ENCODE measurements at regions not wholly inside any gene's neighbourhood (a gene's known extent, or its start where the extent isn't known, plus 50 kb on each side); places are given as distances from the start of the nearest gene placed in this dataset.
"Not testable (repeated sequence)": the region's sequence is repeated elsewhere in the genome, so short reads cannot be mapped to it uniquely, and the experiment has no call there.

GRCh38 chr2:142290931-142291330, 160.1 kb upstream of the LRP1B start:
- TF ChIP-seq CTCF (IDR thresholded peaks at IDR 0.05; ENCODE audit: low read depth, low read length, missing control alignments): no peak
- no peak for DNase-seq (ENCODE audit: low read depth)
- in situ Hi-C loops (cut with HindIII; ENCODE audit: low sequenced_read_pairs): no loop called here
- no peak overlapping the region for H3K4me3 ChIP-seq (ENCODE audit: low read depth, low read length)

GRCh38 chr2:142286618-142287017, 155.8 kb upstream of the LRP1B start:
- in situ Hi-C loops (cut with HindIII; ENCODE audit: low sequenced_read_pairs): no loop called here
- DNase-seq (ENCODE audit: low read depth): no peak
- TF ChIP-seq CTCF (IDR thresholded peaks at IDR 0.05; ENCODE audit: low read depth, low read length, missing control alignments): peak; percentile 20
- H3K4me3 ChIP-seq (ENCODE audit: low read depth, low read length): no peak overlapping the region

GRCh38 chr2:142285480-142285879, 154.7 kb upstream of the LRP1B start:
- no peak overlapping the region for H3K4me3 ChIP-seq (ENCODE audit: low read depth, low read length)
- TF ChIP-seq CTCF (IDR thresholded peaks at IDR 0.05; ENCODE audit: low read depth, low read length, missing control alignments): no peak
- in situ Hi-C loops (cut with HindIII; ENCODE audit: low sequenced_read_pairs): no loop called here
- DNase-seq (ENCODE audit: low read depth): no peak

GRCh38 chr2:142284336-142284735, 153.5 kb upstream of the LRP1B start:
- in situ Hi-C loops (cut with HindIII; ENCODE audit: low sequenced_read_pairs); H3K4me3 ChIP-seq (ENCODE audit: low read depth, low read length); DNase-seq (ENCODE audit: low read depth): not testable (repeated sequence)

GRCh38 chr2:142280831-142281230, 150.0 kb upstream of the LRP1B start:
- in situ Hi-C loops (cut with HindIII; ENCODE audit: low sequenced_read_pairs): no loop called here
- H3K4me3 ChIP-seq (ENCODE audit: low read depth, low read length): no peak overlapping the region
- no peak for TF ChIP-seq CTCF (IDR thresholded peaks at IDR 0.05; ENCODE audit: low read depth, low read length, missing control alignments)
- DNase-seq (ENCODE audit: low read depth): no peak

GRCh38 chr2:142270990-142271389, 140.2 kb upstream of the LRP1B start:
- no peak for TF ChIP-seq CTCF (IDR thresholded peaks at IDR 0.05; ENCODE audit: low read depth, low read length, missing control alignments)
- in situ Hi-C loops (cut with HindIII; ENCODE audit: low sequenced_read_pairs): no loop called here
- DNase-seq (ENCODE audit: low read depth): no peak

GRCh38 chr2:142270291-142270690, 139.5 kb upstream of the LRP1B start:
- no peak for TF ChIP-seq CTCF (IDR thresholded peaks at IDR 0.05; ENCODE audit: low read depth, low read length, missing control alignments)
- no peak overlapping the region for H3K4me3 ChIP-seq (ENCODE audit: low read depth, low read length)
- no peak for DNase-seq (ENCODE audit: low read depth)
- in situ Hi-C loops (cut with HindIII; ENCODE audit: low sequenced_read_pairs): no loop called here

More at GRCh38 chr2:142270990-142271389, 140.2 kb upstream of the LRP1B start:
- no peak overlapping the region for H3K4me3 ChIP-seq (ENCODE audit: low read depth, low read length)

Data from astrocyte of the cerebellum (primary cell).